Endodermal cell (in vitro differentiated cells): ENCODE measurements at regions not wholly inside any gene's neighbourhood (a gene's known extent, or its start where the extent isn't known, plus 50 kb on each side); places are given as distances from the start of the nearest gene placed in this dataset.

Experiments used
- DNase-seq: peaks from one replicate; pipeline ENCODE4 v3.0.0-alpha.2; 2017
- H3K27ac ChIP-seq: 2 replicates; pipeline ENCODE4 v1.5.1; 2013; ENCODE audit warnings: mild to moderate bottlenecking, low read depth, low read length, moderate library complexity
- H3K27me3 ChIP-seq: 2 replicates; pipeline ENCODE4 v1.6.1; 2013; ENCODE audit warnings: mild to moderate bottlenecking, low read length, moderate library complexity; ENCODE audit not compliant: insufficient read depth, control insufficient read depth, poor library complexity, severe bottlenecking
- H3K36me3 ChIP-seq: 2 replicates; pipeline ENCODE4 v1.7.0; 2013; ENCODE audit warnings: mild to moderate bottlenecking, low read length, moderate library complexity; ENCODE audit not compliant: control insufficient read depth, insufficient read depth
- H3K4me1 ChIP-seq: one replicate; pipeline ENCODE4 v1.7.0; 2013; ENCODE audit warnings: low read length; ENCODE audit not compliant: control insufficient read depth, insufficient read depth
- H3K4me3 ChIP-seq: 2 replicates; pipeline ENCODE4 v1.5.1; 2013; ENCODE audit warnings: mild to moderate bottlenecking, low read length, moderate library complexity
- H3K9ac ChIP-seq: 2 replicates; pipeline ENCODE4 v1.6.1; 2013; ENCODE audit warnings: mild to moderate bottlenecking, low read length, moderate library complexity; ENCODE audit not compliant: poor library complexity, severe bottlenecking; ENCODE audit errors: extremely low read depth
- H3K9me3 ChIP-seq: 2 replicates; pipeline ENCODE4 v1.6.1; 2013; ENCODE audit warnings: mild to moderate bottlenecking, low read length, moderate library complexity; ENCODE audit not compliant: control insufficient read depth
- H3K27ac Mint-ChIP-seq: 2 replicates; pipeline ENCODE4 v1.8.0; 2020; ENCODE audit warnings: mixed read lengths
- H3K27me3 Mint-ChIP-seq: 2 replicates; pipeline ENCODE4 v1.8.0; 2021; ENCODE audit warnings: mild to moderate bottlenecking, mixed read lengths; ENCODE audit not compliant: insufficient read depth
- H3K36me3 Mint-ChIP-seq: 2 replicates; pipeline ENCODE4 v1.8.0; 2020; ENCODE audit warnings: low read depth, mixed read lengths
- H3K4me1 Mint-ChIP-seq: 2 replicates; pipeline ENCODE4 v1.8.0; 2020; ENCODE audit warnings: mixed read lengths
- H3K4me3 Mint-ChIP-seq: 2 replicates; pipeline ENCODE4 v1.8.0; 2020; ENCODE audit warnings: mild to moderate bottlenecking, moderate library complexity, mixed read lengths
- H3K9me3 Mint-ChIP-seq: 2 replicates; pipeline ENCODE4 v1.8.0; 2020; ENCODE audit warnings: mild to moderate bottlenecking, mixed read lengths
- CTCF ChIP-seq: fragments of 200-600 bp; sonication (generic); conservative IDR thresholded peaks from 2 replicates; pipeline ENCODE4 v1.5.0; 2021; ENCODE audit warnings: antibody characterized with exemption, mild to moderate bottlenecking
- WGBS, 2 experiments: methylation state at CpG; one replicate each; pipeline versions ENCODE4 v1.1.5 to v1.1.7; 2013; ENCODE audit warnings: missing lambda C conversion rate in 2 of 2, mixed read lengths in 1 of 2; ENCODE audit not compliant: insufficient coverage in 1 of 2, insufficient read length in 1 of 2; 5-methylcytosine and 5-hydroxymethylcytosine counted together

- TF ChIP-seq CTCF: no peak
- Histone ChIP-seq H3K9me3 (no peaks in the 10 kb centered on the region), H3K4me3 (no peak overlapping the region), H3K4me1 (no peaks in the 10 kb centered on the region), H3K9ac (no peak overlapping the region), H3K36me3 (no peaks in the 10 kb centered on the region), H3K27ac (no peak overlapping the region), H3K27me3 (peaks cover 35% of the 10 kb centered on the region)
- DNase-seq: no peak
- H3K27me3 Mint-ChIP-seq: peaks cover 15% of the 10 kb centered on the region
- WGBS, 2 experiments: 88 to 91% methylated on average over 12 to 20 of the region's 20 CpGs
- no peaks in the 10 kb centered on the region for H3K4me1 Mint-ChIP-seq
- no peak overlapping the region for H3K4me3 Mint-ChIP-seq
- H3K27ac Mint-ChIP-seq: no peak overlapping the region
- H3K9me3 Mint-ChIP-seq: no peaks in the 10 kb centered on the region
- no peaks in the 10 kb centered on the region for H3K36me3 Mint-ChIP-seq
These were observed 52.2 kb upstream of the IRX4 start for GRCh38 chr5:1934801-1935429.

GRCh38 chr5:1934056-1934394 lies 51.3 kb upstream of the IRX4 start:
- no peak overlapping the region for H3K4me3 Mint-ChIP-seq
- no peak for DNase-seq
- H3K9ac ChIP-seq: no peak overlapping the region
- peaks cover 15% of the 10 kb centered on the region for H3K27me3 Mint-ChIP-seq
- H3K27me3 ChIP-seq: peaks cover 37% of the 10 kb centered on the region
- no peaks in the 10 kb centered on the region for H3K4me1 ChIP-seq
- H3K9me3 ChIP-seq: no peaks in the 10 kb centered on the region
- no peaks in the 10 kb centered on the region for H3K9me3 Mint-ChIP-seq
- peak; percentile 32 for TF ChIP-seq CTCF
- WGBS, 2 experiments: 91 to 92% methylated on average over 7 to 9 of the region's 9 CpGs
- no peaks in the 10 kb centered on the region for H3K36me3 ChIP-seq
- H3K27ac Mint-ChIP-seq: no peak overlapping the region
- no peaks in the 10 kb centered on the region for H3K4me1 Mint-ChIP-seq
- no peaks in the 10 kb centered on the region for H3K36me3 Mint-ChIP-seq
- no peak overlapping the region for H3K4me3 ChIP-seq
- H3K27ac ChIP-seq: no peak overlapping the region

- Mint-ChIP-seq H3K4me3 (no peak overlapping the region), H3K36me3 (no peaks in the 10 kb centered on the region), H3K9me3 (no peaks in the 10 kb centered on the region), H3K4me1 (no peaks in the 10 kb centered on the region), H3K27ac (no peak overlapping the region), H3K27me3 (peaks cover 15% of the 10 kb centered on the region)
- Histone ChIP-seq H3K9me3 (no peaks in the 10 kb centered on the region), H3K27me3 (peaks cover 37% of the 10 kb centered on the region), H3K4me3 (no peak overlapping the region), H3K27ac (no peak overlapping the region), H3K36me3 (no peaks in the 10 kb centered on the region), H3K4me1 (no peaks in the 10 kb centered on the region), H3K9ac (no peak overlapping the region)
- no peak for TF ChIP-seq CTCF
- DNase-seq: no peak
- 88 to 90% methylated on average over 4 to 14 of the region's 14 CpGs for WGBS, 2 experiments
These were observed 50.8 kb upstream of the IRX4 start for GRCh38 chr5:1933364-1934055.
